Kidney (tissue), 13 donors: ENCODE measurements at regions not wholly inside any gene's neighbourhood (a gene's known extent, or its start where the extent isn't known, plus 50 kb on each side); places are given as distances from the start of the nearest gene placed in this dataset.
"Not testable (repeated sequence)": the region's sequence is repeated elsewhere in the genome, so short reads cannot be mapped to it uniquely, and the experiment has no call there.

Experiments used
- DNase-seq, 5 donors: peaks; one replicate each; pipeline ENCODE4 v3.0.0-alpha.2; 2013 to 2020
- FAIRE-seq: peaks from 2 replicates; lab custom pipeline; 2012; peaks lifted over from hg19 to GRCh38; lab: Jason Lieb, UNC
- H3K27ac ChIP-seq, 2 donors: one replicate each; pipeline ENCODE4 v1.7.0; 2013; ENCODE audit warnings: low read depth in 2 of 2, low read length in 2 of 2, inconsistent platforms in 1 of 2
- H3K27me3 ChIP-seq: one replicate; pipeline ENCODE4 v1.7.1; 2013; ENCODE audit warnings: low read length, inconsistent platforms; ENCODE audit not compliant: control insufficient read depth, insufficient read depth
- H3K36me3 ChIP-seq, 3 donors: one replicate each; pipeline versions ENCODE4 v1.7.0 to v1.7.1; 2013; ENCODE audit warnings: low read length in 3 of 3, control low read depth in 1 of 3, inconsistent platforms in 1 of 3; ENCODE audit not compliant: insufficient read depth in 3 of 3, control insufficient read depth in 2 of 3
- H3K4me1 ChIP-seq, 3 donors: one replicate each; pipeline versions ENCODE4 v1.7.0 to v1.7.1; 2013; ENCODE audit warnings: low read length in 3 of 3, inconsistent platforms in 1 of 3, low read depth in 1 of 3; ENCODE audit not compliant: control insufficient read depth in 2 of 3, insufficient read depth in 2 of 3
- H3K4me3 ChIP-seq, 3 donors: one replicate each; pipeline versions ENCODE4 v1.7.0 to v1.8.1; 2013; ENCODE audit warnings: low read length in 3 of 3, control low read depth in 1 of 3, inconsistent platforms in 1 of 3
- H3K9ac ChIP-seq, 3 donors: one replicate each; pipeline versions ENCODE4 v1.7.0 to v1.7.1; 2013; ENCODE audit warnings: low read length in 3 of 3, control low read depth in 1 of 3, inconsistent platforms in 1 of 3
- H3K9me3 ChIP-seq, 3 donors: one replicate each; pipeline versions ENCODE4 v1.7.0 to v1.7.1; 2013; ENCODE audit warnings: low read length in 3 of 3, control low read depth in 1 of 3, inconsistent platforms in 1 of 3; ENCODE audit not compliant: control insufficient read depth in 2 of 3, insufficient read depth in 1 of 3
- CTCF ChIP-seq: IDR thresholded peaks from 3 replicates; pipeline ENCODE4 v1.5.1; 2012; ENCODE audit warnings: mild to moderate bottlenecking, moderate library complexity, borderline replicate concordance; ENCODE audit not compliant: insufficient read depth; ENCODE audit errors: extremely low read depth
- intact Hi-C: fragments of 100-400 bp; cut with DNase I; formaldehyde crosslinking; loops from one replicate; pipeline ENCODE4 v1.11.1; 2022
- donor health status: control.
- donor health status: control.
- donor health status: control.
- donor health status: control.
- donor health status: control.
- donor health status: DM: yes; HTN: yes; CAD: no.
- donor health status: Normal renal cell carcinoma (clear cell type).

- no peak overlapping the region for H3K9ac ChIP-seq
- DNase-seq = no peak
- intact Hi-C loops = no loop called here
- H3K4me1 ChIP-seq = no peaks in the 10 kb centered on the region
- H3K27ac ChIP-seq = no peak overlapping the region
- no peaks in the 10 kb centered on the region for H3K9me3 ChIP-seq
- no peak for FAIRE-seq
- no peaks in the 10 kb centered on the region for H3K36me3 ChIP-seq
- no peaks in the 10 kb centered on the region for H3K27me3 ChIP-seq
- no peak for TF ChIP-seq CTCF
- no peak overlapping the region for H3K4me3 ChIP-seq
Measured at GRCh38 chrX:63186137-63186536, 165.0 kb downstream of the SPIN4 start.

DNA sequence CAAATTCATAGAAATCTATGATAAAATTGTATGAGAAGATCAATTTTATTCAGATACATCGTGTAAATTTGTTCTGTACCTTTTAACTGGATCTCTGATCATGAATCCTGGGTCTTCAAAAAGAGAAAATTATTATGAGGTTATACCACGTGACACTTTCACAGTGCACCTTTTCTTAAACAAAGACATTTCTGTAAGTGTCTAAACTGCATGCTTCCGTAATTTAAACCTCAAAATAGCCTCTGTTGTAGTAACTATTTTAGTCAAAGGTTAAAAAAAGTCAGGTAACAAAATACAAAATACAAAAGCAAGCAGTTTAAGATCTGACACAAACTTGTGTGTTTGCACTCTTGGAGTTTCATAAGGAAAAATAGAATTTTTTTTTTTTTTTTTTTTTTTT is 171.3 kb downstream of the SPIN4 start:
- H3K9me3 ChIP-seq, H3K4me3 ChIP-seq, DNase-seq, H3K9ac ChIP-seq, intact Hi-C loops, H3K27me3 ChIP-seq, H3K27ac ChIP-seq, H3K36me3 ChIP-seq, FAIRE-seq, H3K4me1 ChIP-seq: not testable (repeated sequence)

DNA sequence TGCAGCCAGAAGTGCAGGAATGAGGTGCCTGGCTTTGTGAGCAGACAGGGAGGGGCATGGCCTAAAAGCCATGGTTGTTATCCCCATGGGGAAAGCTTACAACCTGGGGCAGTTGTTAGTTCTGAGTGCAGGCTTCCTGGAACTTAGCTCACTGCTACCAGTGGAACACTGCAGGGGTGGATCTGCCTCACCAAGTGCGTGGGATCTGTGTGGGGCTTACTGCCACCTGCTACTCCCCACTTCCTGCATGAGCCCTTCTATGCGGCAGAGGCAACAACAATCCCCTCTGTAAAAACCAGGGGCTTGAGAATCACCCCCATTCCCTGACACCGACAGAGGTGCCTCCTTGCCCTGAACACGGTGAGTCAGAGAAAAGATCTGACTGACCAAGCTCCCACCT is 174.6 kb downstream of the SPIN4 start:
- H3K27ac ChIP-seq, H3K4me3 ChIP-seq, H3K27me3 ChIP-seq, H3K9me3 ChIP-seq, FAIRE-seq, H3K9ac ChIP-seq, DNase-seq, H3K4me1 ChIP-seq, intact Hi-C loops, H3K36me3 ChIP-seq: not testable (repeated sequence)

- DNase-seq = not testable (repeated sequence)
Measured at GRCh38 chrX:63173841-63174718, 177.1 kb downstream of the SPIN4 start.

GRCh38 chrX:63169416-63169815 is 181.7 kb downstream of the SPIN4 start:
- H3K9ac ChIP-seq, H3K4me1 ChIP-seq, intact Hi-C loops, DNase-seq, FAIRE-seq, H3K36me3 ChIP-seq, H3K27ac ChIP-seq, H3K4me3 ChIP-seq, H3K27me3 ChIP-seq, H3K9me3 ChIP-seq: not testable (repeated sequence)

More at GRCh38 chrX:63173841-63174718, 177.1 kb downstream of the SPIN4 start:
- H3K4me3 ChIP-seq, H3K9ac ChIP-seq, H3K4me1 ChIP-seq, H3K27ac ChIP-seq, H3K27me3 ChIP-seq, H3K9me3 ChIP-seq, H3K36me3 ChIP-seq, FAIRE-seq, intact Hi-C loops: not testable (repeated sequence)

DNA sequence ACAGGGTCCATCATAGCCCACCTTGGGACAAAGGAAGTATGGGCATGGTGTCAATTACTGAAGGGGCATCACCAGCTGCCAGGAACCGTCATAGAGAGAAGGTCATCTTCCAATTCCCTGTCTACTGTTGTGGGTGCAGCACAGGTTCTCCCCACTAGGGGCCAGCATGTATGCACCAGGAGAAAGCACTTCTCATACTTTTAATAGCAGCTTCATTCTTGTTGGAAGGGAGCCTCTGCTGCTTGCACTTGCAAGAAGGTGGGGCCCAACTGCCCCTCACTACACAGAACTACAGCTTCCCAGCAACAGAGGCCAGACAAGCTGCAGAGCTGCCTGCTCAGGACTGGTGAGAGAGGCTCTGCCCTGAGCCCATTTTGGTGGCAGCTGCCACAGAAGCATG is 182.2 kb downstream of the SPIN4 start:
- FAIRE-seq, H3K4me1 ChIP-seq, intact Hi-C loops, H3K27me3 ChIP-seq, H3K9me3 ChIP-seq, H3K9ac ChIP-seq, H3K36me3 ChIP-seq, DNase-seq, H3K27ac ChIP-seq, H3K4me3 ChIP-seq: not testable (repeated sequence)

- H3K9me3 ChIP-seq, FAIRE-seq, H3K27me3 ChIP-seq, H3K9ac ChIP-seq, H3K36me3 ChIP-seq, H3K27ac ChIP-seq, H3K4me3 ChIP-seq, intact Hi-C loops, DNase-seq, H3K4me1 ChIP-seq: not testable (repeated sequence)
Measured at GRCh38 chrX:63167002-63167401, 184.1 kb downstream of the SPIN4 start.
